ENCODE measurements at regions not wholly inside any gene's neighbourhood (a gene's known extent, or its start where the extent isn't known, plus 50 kb on each side); places are given as distances from the start of the nearest gene placed in this dataset.

- TF ChIP-seq CTCF (IDR thresholded peaks at IDR 0.05) (no peak), ZFX (IDR thresholded peaks at IDR 0.05; ENCODE audit: borderline replicate concordance) (no peak)
Observed at GRCh38 chr5:163730206-163730756, 224.9 kb downstream of the MAT2B start.
